GM19099 (cell line): ENCODE measurements at regions not wholly inside any gene's neighbourhood (a gene's known extent, or its start where the extent isn't known, plus 50 kb on each side); places are given as distances from the start of the nearest gene placed in this dataset.

Experiments
- POLR2A ChIP-seq: IDR thresholded peaks from 3 replicates; pipeline ENCODE4 v1.6.1; 2011; ENCODE audit warnings: low read depth; ENCODE audit not compliant: insufficient read length; ENCODE audit errors: extremely low read depth

GRCh38 chr16:85441189-85441889 lies 171.8 kb upstream of the GSE1 start:
- TF ChIP-seq POLR2A, result no peak

GRCh38 chr16:85441890-85442670 lies 171.0 kb upstream of the GSE1 start:
- no peak for TF ChIP-seq POLR2A

- TF ChIP-seq POLR2A, result no peak
Measured at GRCh38 chr16:85443116-85443515, 170.0 kb upstream of the GSE1 start.

DNA sequence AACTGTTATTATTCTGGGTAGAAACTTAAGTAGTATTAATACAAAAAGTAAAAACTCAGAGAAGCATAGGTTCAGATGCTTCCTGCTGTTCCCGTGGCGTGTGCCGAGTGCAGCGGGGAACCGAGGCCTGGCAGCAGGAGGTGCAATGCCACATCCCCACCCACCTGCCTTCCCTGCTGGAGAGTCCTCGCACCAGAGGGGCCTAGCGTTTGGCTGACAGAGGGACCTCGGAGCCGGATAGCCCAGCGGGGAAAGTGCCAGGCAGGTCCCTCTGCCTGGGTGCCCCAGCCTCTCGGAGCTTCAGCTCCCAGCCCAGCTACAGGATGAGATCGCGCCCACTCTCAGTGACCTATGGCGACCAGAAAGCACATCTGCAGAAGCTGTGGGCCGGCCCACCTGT lies 169.6 kb upstream of the GSE1 start:
- no peak for TF ChIP-seq POLR2A

- no peak for TF ChIP-seq POLR2A
Measured at GRCh38 chr16:85445064-85445778, 167.9 kb upstream of the GSE1 start.

- no peak for TF ChIP-seq POLR2A
Measured at GRCh38 chr16:85445779-85446222, 167.3 kb upstream of the GSE1 start.

DNA sequence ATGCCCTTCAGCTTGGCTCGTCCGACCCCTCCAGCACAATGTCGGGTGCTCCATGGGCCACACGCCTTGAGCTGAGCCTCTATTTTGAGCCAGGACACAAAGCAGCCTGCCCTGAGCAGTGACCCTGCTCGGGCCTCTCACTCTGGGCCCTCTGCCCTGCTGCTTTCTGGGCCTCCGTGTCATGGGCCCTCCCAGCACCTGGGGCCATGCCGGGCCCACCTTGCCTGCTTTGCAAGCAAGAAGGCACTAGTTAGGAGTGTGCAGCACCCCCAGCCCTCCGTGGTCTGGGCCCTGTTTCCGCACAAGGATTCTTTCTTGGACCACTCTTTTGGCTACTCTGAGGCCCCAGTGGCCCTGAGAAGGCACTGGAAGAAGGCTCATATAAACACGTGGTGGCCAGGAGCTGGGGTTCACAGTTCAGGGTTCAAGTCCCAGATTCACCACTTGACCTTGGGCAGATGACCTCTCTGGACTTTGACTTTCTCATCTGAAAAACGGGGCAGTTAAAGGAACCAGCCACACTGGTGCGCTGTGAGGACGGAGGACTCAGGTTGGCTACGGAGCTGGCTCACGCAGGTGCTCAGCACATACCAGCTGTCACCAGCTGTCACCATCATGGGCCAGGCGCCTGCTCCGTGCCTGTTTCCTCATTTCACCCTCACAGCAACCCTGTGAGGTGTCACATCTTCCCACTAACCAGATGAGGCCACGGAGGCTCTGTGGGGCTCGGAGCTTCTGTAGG lies 166.0 kb upstream of the GSE1 start:
- no peak for TF ChIP-seq POLR2A

GRCh38 chr16:85447693-85448313 lies 165.3 kb upstream of the GSE1 start:
- no peak for TF ChIP-seq POLR2A

- TF ChIP-seq POLR2A, result no peak
Measured at GRCh38 chr16:85448557-85449190, 164.4 kb upstream of the GSE1 start.

DNA sequence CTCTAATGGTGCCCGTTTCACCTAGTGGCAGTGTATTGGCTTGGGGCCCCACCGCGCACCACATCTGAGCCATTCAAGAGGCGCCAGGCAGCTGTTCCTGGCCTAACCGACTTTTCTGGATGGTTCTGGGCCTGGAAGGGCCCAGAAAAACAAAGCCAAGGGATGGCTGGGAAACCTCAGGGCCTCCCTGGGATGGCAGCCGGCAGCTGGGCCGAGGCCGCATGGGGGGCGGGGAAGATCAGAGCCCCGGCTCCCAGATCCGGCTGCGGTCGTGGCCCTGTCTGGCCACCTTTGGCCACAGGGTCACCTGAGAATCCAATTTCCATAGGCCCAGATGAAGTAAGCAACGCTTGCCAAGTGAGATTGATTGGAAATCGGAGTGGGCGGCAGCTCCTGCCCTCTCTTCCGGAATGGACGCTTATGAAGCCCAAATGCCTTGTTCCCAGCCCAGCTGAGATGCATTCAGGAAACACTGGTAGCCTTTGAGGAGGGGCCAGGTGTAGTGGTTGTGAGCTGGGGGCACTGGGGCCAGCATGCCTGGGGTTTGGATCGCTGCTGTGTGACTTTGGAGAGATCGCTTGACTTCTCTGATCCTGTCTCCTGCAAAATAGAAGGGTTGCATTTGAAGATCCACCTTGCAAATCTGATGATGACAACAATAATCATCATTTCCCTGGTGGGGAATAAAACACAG lies 163.8 kb upstream of the GSE1 start:
- no peak for TF ChIP-seq POLR2A

GRCh38 chr16:85449885-85450245 lies 163.3 kb upstream of the GSE1 start:
- no peak for TF ChIP-seq POLR2A

GRCh38 chr16:85451641-85452363 lies 161.3 kb upstream of the GSE1 start:
- no peak for TF ChIP-seq POLR2A
